ENCODE measurements at regions not wholly inside any gene's neighbourhood (a gene's known extent, or its start where the extent isn't known, plus 50 kb on each side); places are given as distances from the start of the nearest gene placed in this dataset.

DNA sequence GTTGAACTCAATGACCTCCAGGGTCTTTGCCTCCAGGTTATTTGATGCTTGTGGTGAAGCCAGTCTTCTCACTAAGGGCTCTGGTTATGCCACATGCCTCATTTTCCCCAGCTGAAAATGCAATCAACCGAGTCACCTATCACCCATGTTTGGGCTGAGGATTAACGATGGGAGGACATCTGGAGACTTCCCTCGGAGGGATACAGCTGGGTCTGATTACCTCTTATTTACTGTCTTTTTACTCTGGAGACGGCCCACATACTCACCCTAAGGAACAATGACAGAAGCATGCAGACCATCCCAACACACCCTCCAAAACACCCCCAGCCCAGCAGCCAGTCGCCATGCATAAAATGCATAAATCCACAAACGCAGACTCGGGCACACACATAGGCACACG, 187.4 kb downstream of the OPA1 start:
- no peak for DNase-seq (ENCODE audit: low read depth)

DNA sequence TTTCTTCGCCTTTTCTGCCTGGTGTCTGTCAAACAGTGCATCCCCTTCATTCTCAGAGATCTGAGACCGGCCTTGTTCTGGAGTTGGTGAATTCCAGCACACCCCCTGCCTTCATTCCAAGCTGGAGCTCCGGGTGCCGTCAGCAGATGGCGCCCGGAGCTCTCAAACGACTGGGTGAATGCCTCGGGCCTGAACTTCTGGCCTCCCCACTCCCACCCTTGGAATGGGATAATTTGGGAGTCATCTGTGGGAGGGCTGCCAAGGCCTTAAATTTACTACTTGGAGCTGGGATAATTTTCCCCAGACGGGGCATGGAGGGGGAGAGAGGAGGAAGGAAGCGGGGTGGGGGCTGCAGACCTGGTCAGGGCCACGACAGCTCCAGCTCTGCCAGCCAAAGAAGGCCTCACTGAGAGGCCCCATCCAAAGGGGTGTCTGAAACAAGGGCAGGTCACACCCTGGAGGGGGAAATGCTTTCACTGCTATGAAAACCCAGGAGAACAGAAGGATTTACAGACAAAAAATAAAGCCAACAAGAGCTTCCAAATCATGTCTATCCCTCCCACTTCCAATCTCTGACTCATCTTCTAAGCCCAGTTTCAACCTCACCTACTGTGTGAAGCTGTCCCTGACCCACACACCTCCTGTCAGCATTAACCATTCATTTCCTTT, 187.9 kb downstream of the OPA1 start:
- DNase-seq (ENCODE audit: low read depth) = peak; percentile 76

DNA sequence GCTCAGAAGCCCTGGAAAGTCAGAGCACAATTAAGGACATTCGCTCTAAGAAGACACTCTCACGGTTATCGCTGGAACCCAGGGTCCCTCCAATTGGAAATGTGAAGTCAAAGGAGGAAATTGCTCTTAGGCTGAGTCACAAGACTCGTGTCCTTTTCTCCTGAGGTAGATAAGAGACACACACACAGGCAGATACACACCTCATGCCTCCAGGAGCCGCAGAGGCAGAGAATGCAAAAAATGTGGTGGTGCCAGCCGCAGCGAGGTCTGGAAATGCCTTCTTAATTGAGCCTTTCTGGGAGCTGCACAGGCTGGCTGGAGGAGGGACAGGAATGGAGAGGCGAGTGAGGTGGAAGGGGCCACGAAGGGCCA, 189.3 kb downstream of the OPA1 start:
- DNase-seq (ENCODE audit: low read depth) = peak; percentile 89

DNA sequence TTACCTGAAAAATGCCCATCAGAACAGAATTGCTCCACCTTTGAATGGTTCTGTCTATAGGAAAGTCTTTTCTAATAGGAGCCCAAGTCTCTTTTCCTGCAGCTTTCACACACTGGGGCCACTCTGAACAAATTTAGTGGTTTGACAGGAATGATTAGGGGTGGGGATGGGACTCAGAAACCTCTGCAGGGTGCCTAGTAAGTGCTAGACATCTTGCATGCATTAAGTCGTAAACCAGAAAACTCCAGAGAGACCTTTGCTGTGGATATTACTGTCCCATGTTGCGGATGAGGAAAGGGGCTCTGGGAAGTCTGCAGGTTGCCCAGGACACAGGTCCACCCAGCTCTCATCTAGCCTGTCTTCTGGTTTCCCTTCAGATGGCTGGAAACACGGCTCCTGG, 189.7 kb downstream of the OPA1 start:
- no peak for DNase-seq (ENCODE audit: low read depth)

DNA sequence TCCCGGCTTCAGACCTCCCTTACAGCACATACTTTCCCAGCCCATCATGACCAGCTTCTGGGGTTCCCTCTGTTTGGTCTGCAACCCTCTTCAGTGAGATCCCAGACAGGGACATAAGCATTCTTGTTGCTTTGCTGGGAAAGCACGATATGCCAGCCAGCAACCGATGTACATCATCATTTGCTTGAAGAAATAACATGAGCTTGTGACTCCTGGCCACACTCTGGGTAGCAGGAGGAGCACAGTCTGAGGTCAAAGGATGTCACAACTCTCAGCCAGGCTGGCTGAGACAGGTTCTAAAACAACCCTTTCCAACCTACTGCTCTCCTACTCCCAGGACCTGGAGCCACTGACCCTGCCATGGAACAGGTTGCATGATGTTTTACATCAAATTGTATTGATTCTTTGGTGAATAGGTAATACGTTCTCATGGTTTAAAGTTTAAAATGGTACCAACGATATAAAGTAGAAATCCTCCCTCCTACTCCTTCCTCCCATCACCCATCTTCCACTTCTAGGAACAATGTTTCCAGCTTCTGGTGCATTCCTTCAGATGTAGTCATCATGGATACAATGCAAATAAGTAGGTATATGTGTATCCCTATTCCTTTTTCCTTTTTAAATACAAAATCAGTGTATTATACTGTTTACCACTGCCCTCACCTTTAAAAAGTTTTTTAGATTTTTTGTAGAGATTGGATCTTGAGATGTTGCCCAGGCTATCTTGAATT, 190.3 kb downstream of the OPA1 start:
- peak; percentile 80 for DNase-seq (ENCODE audit: low read depth)

DNA sequence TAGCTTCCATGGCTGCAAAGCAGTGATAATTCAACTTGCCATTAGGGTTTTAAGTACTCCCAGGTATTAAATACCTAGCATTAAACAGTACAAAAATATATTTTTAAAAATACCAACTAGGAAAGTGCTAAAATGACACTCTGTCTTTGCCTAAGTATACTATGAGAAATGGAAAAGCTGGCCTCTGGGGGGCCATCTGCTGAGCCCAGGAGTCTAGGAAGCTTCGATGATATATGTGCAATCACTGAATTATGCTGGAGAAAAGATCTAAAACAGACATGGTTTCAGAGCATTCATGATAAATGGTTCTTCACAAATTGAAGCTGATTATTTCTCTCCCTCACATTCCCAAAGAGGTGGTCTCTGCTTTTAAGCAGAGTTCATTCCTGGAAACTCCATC, 191.8 kb downstream of the OPA1 start:
- DNase-seq (ENCODE audit: low read depth) = no peak

DNA sequence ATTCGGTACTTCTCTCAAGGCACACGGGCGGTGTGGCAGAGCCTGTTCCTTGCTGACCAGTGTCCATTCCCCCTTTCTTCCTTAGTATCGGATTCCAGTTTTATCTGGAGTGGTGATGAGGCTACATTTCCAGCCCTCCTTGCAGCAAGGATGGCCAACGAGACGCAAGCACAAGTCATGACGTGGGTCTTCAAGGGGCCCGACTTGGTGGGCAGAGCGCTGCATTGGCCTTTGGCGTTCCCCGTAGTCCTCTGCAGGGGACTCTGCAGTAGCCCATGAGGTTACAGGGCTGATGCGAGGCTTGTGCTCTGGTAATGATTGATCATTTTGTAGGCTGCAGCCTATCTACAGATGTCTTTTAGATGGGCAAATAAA, 194.5 kb downstream of the OPA1 start:
- DNase-seq (ENCODE audit: low read depth) = no peak

DNA sequence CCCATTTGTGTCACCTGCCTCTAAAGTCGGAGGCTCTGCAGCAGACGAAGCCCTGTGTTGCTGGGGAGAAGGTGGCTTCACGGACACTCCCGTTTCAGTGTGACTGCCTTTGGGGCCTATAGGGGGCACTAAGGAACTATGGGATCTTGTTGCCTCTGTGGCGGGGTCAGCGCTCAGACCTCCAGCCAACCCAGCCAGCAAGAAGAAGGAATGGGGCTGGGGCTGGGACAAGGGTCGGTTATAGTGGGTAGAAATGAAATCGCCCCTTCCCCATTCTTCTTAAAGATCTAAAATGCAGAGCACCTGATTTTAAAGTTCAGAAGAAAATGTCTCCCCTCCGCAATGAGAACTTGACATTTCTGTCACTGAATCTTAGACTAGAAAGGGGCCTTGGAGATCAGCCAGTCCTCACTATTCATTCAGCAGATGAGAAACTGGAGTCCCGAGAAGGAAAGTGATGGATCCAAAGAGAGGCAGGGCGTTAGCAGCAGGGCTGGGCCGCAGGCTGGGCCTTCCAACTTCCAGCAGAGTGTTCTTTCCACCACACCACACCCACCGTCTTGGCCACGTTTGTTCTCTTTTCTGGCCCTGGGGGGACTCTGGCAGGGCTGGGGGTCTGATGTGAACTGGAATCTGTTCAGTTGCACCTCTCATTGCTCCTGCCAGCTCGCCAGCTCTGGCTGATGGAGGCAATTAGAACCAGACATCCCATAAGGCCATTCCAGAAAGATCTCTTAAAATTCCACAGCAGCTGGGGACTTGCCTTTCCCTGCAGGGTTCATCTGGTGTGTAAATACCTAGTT, 195.4 kb downstream of the OPA1 start:
- peak; percentile 52 for DNase-seq (ENCODE audit: low read depth)

DNA sequence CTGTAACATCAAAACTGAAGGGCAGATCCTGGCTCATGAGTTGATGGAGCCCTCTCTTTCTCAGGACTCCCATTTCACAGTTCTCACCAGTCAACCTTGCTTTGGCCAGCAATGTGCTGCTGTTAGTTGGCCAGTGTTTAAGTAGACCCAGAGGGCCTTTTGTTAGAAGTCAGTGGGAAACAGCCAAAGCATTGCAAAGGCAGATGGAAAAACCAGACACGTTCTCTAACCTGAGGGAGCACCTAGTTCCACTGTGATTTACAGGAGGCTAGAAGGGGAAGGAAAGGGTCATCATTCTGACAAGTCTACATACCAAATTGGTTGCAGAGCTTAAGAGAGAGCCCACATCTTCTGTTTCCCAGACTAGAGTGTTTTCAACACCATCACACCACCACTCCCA, 196.4 kb downstream of the OPA1 start:
- DNase-seq (ENCODE audit: low read depth) = no peak

DNA sequence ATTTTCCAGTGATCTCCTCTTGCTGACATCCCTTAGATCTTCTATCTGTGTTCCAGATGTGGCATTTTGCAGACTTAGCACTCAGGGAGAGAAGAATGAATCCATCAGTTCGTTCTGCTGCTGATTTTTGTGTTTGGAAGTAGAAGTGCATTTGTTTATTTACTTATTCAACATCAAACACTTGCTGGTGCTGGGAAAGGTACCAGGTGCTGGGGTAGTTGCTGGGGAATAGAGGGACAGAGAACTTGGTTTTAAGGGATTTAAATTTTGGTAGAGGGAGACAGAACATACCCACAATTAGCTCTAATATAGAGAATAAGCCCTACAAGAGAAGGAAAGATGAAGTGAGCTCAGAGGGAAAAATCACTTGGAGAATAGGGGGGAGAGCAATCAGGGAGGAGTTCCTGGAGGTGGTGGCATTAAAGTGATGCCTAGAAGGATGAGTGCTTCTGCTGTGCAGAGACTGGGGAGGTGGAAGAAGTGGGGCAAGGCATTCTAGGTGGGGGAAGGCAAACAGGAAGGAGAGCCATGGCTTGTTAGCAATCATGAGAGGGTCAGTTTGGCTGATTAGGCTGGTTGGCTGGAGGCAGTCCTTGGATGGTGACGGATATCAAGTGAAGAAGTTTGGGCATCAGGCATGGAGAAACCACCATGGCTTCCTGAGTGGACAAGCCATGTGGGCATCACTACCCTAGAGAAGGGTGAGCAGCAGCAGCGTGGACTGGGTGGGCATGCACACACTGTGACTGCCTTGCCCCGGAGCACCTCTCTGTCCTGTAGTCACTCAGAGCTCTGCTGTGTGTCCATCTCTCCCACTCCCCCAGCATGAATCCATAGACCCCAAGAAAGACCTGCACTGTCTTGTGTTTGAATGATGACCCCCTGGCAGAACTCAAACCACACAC, 197.3 kb downstream of the OPA1 start:
- no peak for DNase-seq (ENCODE audit: low read depth)

DNA sequence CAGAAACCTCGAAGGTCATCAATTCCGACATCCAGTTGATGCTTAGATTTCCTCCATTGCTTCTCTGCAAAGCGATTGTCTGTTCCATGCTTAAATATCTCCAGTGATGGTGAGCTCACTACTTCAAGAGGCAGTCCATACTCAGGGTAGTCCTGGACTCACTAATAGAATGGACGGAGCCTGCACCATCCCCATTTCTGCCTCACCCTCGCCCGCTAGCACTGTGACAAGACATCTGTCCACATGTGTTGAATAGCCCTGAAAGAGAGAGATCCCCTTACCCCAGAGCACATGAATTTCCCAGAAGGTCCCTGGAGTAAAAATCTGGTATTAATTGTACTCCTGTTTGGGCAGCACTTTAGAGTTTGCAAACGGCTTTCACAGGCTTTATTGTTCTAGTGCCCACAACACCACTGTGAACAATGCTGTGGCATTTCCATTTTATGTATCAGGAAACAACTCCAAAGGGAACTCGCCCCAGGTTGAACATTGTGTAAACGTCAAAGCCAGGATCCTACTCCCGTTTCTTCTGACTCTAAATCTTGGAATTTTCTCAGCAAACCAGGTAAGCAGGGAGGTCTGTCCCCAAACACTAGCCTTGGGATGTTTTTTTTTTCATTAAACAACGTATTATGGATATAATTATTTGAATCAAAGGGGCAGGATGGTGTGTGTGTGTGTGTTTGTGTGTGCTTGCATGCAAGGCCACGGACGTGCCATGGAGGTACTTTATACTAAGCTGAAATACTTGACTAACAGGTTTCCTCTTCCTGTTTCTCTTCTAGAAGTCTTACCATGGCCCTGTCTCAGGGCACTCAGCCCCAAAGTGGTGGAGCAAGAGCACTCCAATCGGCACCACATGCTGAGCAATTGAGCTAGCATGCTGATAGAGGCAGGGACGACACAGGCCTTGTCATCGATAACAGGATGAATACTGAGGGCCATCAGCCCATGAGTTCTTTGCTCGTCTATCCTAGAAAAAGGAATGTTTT, 198.3 kb downstream of the OPA1 start:
- peak; percentile 61 for DNase-seq (ENCODE audit: low read depth)

DNA sequence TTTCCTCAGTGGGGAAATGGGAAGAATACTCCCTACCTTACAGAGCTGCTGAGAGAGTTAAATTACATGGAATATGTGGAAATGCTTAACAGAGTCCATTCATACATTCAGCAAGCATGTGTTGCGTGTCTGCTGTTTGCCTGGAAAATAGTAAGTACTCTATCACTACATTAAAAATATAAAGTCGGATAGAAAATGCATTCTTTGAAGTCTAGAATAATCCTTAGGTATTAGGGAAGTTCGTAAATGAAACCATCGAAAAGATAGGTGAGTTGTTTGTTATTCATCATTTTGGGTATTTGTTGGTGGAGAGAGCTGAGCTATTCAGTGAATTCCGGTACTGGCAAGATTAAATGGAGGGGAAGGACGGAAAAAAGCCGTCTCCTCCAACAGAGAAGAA, 200.1 kb downstream of the OPA1 start:
- DNase-seq (ENCODE audit: low read depth) = no peak

DNA sequence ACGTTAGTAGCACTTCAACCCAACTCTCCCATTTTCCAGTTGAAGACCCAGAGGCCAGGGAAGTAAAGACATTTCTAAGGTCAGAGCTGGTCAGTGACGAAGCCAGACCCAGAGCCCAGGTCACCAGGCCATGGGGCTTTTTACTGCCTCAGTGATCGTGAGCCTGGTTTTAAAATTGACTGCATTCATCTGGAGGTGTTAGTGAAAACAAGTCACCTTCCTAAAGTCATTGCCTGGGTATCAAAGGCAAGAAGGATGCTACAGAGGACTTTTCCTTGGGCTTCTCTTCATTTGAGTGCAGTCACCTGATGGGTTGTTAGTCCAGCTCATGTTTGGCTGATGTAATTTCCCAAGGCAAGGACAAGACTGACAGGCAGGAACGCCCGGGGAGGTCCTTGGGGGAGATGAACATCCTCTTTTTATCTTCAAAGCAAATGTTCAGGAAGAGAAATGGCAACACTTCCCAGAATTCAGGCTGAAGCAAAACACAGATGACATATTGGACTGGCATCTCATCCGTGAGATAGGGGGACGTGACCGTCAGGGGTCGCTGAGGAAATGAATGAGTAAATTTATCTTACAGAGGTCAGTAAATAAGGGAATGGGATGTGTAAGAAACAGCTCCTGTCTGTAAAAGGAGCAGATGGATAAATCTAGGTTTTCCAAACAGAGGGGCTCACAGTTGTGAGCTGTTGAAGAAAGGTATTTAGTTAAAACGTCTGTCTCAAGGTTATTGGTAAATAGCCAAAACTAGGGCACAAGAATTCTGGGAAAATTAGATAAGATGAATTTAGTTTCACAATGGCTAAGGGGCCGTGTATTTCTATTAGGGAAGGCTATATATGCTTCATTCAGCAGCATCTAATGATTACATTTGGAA, 201.2 kb downstream of the OPA1 start:
- no peak for DNase-seq (ENCODE audit: low read depth)

DNA sequence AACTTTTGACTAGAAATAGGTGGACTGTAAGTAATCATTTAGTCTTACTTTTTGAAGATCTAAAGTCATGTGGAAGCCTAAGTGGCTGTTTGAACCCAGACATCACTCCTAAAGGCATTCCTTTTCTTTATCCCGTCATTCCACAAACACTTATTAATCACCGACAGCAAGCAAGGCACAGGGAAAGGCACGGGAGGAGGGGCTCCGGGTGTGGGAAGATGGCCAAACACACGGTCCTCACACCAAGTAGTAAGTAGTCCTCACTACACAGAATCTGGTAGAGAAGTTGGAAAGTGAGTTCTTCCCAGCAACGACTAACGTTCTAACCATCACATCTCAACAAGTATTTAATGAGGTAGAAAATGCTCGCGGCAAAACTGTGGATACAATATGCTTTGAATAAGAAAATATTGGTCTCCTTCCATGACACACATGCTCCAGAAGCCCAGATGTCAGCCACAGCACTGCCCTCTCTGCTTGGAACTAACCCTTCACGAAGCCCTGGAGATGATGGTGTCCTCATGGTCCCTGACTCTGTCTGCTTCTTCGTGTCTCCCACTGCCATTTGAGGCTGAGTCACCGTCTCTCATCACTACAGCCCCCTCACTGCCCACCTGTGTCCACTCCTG, 202.2 kb downstream of the OPA1 start:
- DNase-seq (ENCODE audit: low read depth) = no peak

DNA sequence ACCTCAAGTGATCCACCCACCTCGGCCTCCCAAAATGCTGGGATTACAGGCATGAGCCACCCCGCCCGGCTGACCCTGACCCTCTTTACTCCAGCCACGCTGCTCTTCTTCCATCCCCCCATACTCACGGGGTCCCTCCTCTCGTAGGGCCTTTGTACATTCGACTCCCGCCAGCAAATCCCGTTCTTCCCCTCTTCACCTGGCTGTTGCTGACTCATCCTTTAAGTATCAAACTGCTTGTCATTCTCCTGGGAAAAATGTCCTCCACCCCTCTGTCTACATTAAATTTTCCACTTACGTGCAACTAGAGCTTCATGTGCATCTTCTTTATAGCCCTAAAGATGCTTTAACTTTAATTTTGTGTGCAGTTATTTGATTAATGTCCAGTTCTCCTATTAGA, 203.1 kb downstream of the OPA1 start:
- DNase-seq (ENCODE audit: low read depth) = no peak

DNA sequence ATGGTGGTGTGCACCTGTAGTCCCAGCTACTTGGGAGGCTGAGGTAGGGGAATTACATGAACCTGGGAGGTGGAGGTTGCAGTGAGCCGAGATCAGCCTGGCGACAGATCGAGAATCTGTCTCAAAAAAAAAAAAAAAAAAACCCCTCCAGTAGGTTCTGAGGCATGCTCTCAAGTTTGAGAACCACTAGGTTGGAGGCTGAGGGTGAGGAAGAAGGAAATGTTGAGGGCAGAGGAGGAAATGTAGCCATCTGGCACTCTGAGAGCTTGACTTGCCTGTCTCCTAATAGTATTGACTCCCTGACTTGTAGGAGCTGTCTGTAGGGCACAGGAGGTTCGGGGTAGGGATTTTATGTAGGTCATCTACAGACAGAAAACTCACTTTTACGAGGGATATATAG, 204.6 kb downstream of the OPA1 start:
- DNase-seq (ENCODE audit: low read depth) = no peak

DNA sequence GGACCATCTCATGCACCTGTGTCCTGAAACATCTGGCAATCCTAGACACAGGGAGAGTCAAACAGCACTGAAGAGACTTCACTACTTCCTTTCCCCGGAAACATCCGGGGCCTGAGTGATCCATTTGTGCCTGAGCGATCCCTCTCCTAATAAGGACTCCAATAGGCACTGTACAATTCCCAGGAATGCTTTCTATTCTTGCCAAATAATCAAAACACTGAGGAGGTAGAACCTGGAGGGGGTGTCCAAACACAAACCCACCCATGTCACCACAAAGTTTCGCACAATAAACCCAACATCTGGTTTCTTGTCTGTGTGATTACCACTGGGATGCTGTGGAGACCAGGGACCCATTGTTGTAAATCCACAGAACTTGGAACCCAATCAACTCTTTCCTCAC, 205.0 kb downstream of the OPA1 start:
- peak; percentile 30 for DNase-seq (ENCODE audit: low read depth)

DNA sequence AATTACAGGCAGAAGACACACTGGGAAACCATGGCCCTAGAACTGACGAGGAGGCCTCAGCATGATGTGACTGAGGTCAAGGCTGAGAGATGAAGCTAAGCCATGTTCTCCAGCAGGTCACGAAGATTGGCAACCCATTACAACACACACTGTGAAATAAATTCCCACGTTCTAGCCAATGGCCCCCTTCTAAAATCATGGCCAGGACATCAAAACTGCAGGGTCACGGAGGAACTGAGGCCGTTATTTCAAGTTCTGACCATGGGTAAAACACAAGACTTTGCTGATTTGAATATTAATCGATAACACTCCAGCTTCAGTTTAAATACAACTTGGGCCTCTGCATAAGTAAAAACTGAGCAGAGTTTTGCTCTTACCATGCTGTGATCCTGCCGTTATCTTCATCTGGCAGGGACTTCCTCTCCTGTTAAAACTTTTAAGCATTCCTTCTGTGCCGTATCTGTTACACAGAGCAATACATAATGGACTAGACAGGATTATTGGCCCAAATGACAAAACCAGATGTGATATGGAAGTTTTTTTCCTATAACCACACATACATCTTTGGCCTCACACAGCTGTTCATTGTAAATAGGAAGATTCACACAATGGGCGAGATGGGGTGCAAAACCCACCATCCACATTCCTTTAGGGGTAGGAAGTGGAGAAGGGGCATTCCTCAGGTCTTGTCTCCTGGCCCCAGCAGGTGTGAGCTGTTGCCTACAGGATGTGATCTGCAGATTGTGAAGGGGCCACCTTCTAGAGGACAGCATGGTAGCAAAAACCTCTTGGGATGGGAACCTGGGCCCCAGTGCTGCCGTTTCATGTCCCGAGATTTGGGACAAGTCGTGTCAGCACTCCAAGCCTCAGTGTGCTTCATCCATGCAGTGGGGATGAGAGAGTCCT, 207.4 kb downstream of the OPA1 start:
- DNase-seq (ENCODE audit: low read depth) = no peak

All from renal cortical epithelial cell (primary cell).